Chondrocyte (in vitro differentiated cells): ENCODE measurements at regions not wholly inside any gene's neighbourhood (a gene's known extent, or its start where the extent isn't known, plus 50 kb on each side); places are given as distances from the start of the nearest gene placed in this dataset.

Source experiments
- DNase-seq: peaks from one replicate; pipeline ENCODE4 v3.0.0; 2021; ENCODE audit warnings: mixed read lengths, low spot score
- H3K27ac Mint-ChIP-seq: one replicate; pipeline ENCODE4 v1.8.0; 2021; ENCODE audit warnings: mild to moderate bottlenecking, moderate library complexity, mixed read lengths; ENCODE audit not compliant: unreplicated experiment
- H3K27me3 Mint-ChIP-seq: 2 replicates; pipeline ENCODE4 v1.8.0; 2021; ENCODE audit warnings: low read depth, mixed read lengths
- H3K36me3 Mint-ChIP-seq: 2 replicates; pipeline ENCODE4 v1.8.0; 2021; ENCODE audit warnings: low read depth, mixed read lengths
- H3K4me1 Mint-ChIP-seq: 2 replicates; pipeline ENCODE4 v1.8.0; 2021; ENCODE audit warnings: low read depth, mild to moderate bottlenecking, mixed read lengths
- H3K4me3 Mint-ChIP-seq: one replicate; pipeline ENCODE4 v1.8.0; 2021; ENCODE audit warnings: mild to moderate bottlenecking, moderate library complexity, mixed read lengths; ENCODE audit not compliant: unreplicated experiment
- H3K9me3 Mint-ChIP-seq: 2 replicates; pipeline ENCODE4 v1.8.0; 2021; ENCODE audit warnings: low read depth, mixed read lengths
- CTCF ChIP-seq: fragments of 200-600 bp; sonication (generic); IDR thresholded peaks from 2 replicates; pipeline ENCODE4 v1.5.0; 2021; ENCODE audit warnings: antibody characterized with exemption, mild to moderate bottlenecking, moderate library complexity

GRCh38 chr2:78908973-78909372 is 116.5 kb upstream of the REG3G start:
- Mint-ChIP-seq H3K9me3 (no peaks in the 10 kb centered on the region), H3K27ac (no peak overlapping the region), H3K36me3 (no peaks in the 10 kb centered on the region), H3K27me3 (no peaks in the 10 kb centered on the region), H3K4me1 (no peaks in the 10 kb centered on the region), H3K4me3 (no peak overlapping the region)
- TF ChIP-seq CTCF: no peak
- no peak for DNase-seq

- TF ChIP-seq CTCF: no peak
- peaks cover 2% of the 10 kb centered on the region for H3K27me3 Mint-ChIP-seq
- no peak overlapping the region for H3K4me3 Mint-ChIP-seq
- no peak overlapping the region for H3K27ac Mint-ChIP-seq
- H3K36me3 Mint-ChIP-seq: no peaks in the 10 kb centered on the region
- no peak for DNase-seq
- H3K4me1 Mint-ChIP-seq: no peaks in the 10 kb centered on the region
- H3K9me3 Mint-ChIP-seq: no peaks in the 10 kb centered on the region
These were observed 115.1 kb upstream of the REG3G start for GRCh38 chr2:78910376-78910775.

GRCh38 chr2:78913257-78913656 is 112.2 kb upstream of the REG3G start:
- no peaks in the 10 kb centered on the region for H3K9me3 Mint-ChIP-seq
- H3K27ac Mint-ChIP-seq: no peak overlapping the region
- peaks cover 2% of the 10 kb centered on the region for H3K27me3 Mint-ChIP-seq
- no peak for TF ChIP-seq CTCF
- no peaks in the 10 kb centered on the region for H3K36me3 Mint-ChIP-seq
- H3K4me3 Mint-ChIP-seq: no peak overlapping the region
- H3K4me1 Mint-ChIP-seq: no peaks in the 10 kb centered on the region
- no peak for DNase-seq

GRCh38 chr2:78925258-78925657 is 100.2 kb upstream of the REG3G start:
- Mint-ChIP-seq H3K4me3 (no peak overlapping the region), H3K27me3 (no peaks in the 10 kb centered on the region), H3K9me3 (no peaks in the 10 kb centered on the region), H3K27ac (no peak overlapping the region), H3K4me1 (no peaks in the 10 kb centered on the region), H3K36me3 (no peaks in the 10 kb centered on the region)
- TF ChIP-seq CTCF: no peak
- DNase-seq: no peak

GRCh38 chr2:78928502-78928901 is 97.0 kb upstream of the REG3G start:
- no peak for DNase-seq
- Mint-ChIP-seq H3K27ac (no peak overlapping the region), H3K27me3 (no peaks in the 10 kb centered on the region), H3K36me3 (no peaks in the 10 kb centered on the region), H3K4me3 (no peak overlapping the region), H3K9me3 (no peaks in the 10 kb centered on the region), H3K4me1 (no peaks in the 10 kb centered on the region)
- no peak for TF ChIP-seq CTCF
